HG03571 (cell line): ENCODE measurements at regions not wholly inside any gene's neighbourhood (a gene's known extent, or its start where the extent isn't known, plus 50 kb on each side); places are given as distances from the start of the nearest gene placed in this dataset.
"Not testable (repeated sequence)": the region's sequence is repeated elsewhere in the genome, so short reads cannot be mapped to it uniquely, and the experiment has no call there.

Source experiments
- ATAC-seq: cut with Tn5 transposase; IDR thresholded peaks from one replicate; pipeline ENCODE4 v1.9.1; 2021; ENCODE audit not compliant: unreplicated experiment

DNA sequence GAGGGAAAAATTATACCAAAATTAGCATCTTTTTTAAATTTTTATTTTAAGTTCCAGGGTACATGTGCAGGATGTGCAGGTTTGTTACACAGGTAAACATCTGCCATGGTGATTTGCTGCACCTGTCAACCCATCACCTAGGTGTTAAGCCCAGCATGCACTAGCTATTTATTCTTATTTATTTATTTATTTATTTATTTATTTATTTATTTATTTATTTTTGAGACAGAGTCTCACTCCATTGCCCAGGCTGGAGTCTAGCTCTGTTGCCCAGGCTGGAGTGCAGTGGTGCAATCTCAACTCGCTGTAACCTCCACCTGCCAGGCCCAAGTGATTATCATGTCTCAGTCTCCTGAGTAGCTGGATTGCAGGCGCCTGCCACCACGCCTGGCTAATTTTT, 137.7 kb upstream of the NEBL start:
- ATAC-seq: not testable (repeated sequence)

DNA sequence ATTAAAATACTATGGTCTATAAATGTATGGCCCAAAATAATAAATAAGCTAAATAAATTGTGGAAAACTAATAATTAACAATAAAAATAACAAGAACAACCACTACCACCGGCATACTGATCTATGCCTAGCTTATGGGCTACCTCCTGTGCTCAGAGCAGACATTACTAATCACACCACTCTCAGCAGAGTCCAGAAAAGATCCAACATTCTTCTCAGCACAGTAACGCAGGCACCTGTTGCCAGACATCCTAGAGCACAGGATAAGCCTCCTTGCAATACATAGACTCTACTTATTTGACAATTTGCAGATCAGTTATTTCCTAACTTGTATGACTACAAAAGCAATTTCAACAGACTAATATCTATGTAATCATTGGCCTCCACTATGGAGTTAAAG, 137.1 kb upstream of the NEBL start:
- ATAC-seq: no peak

DNA sequence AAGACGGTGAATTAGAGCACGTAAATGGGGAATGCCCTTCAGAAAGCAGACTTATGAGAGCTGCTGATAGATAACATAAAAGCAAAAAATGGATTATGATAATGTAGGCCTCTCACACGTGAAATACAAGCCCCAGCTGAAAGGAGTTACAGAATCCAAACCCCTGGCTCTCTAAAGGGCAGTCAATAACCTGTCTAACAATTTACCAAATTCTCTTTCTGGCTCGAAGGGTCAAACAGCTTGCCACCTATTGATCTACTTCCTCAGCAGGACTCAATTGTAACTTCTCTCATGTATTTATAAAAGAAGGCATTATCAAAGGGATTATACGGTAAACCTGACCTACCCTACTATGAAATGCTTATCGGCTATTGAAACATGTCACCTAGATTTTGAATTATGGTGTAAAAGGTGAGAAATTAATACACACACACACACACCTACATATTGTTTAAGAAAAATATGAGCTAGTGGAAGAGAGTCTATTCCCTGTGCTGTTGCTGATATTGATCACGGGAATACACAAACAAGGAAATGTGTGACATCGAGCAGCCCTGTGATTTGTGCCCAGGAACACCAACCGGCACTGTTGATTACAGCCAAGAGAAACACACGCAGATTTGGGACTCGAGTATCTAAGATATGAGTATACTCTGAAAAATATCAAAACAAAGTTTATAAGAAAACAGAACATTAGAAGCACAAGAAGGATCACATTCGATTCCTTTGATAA, 135.6 kb upstream of the NEBL start:
- ATAC-seq: no peak

DNA sequence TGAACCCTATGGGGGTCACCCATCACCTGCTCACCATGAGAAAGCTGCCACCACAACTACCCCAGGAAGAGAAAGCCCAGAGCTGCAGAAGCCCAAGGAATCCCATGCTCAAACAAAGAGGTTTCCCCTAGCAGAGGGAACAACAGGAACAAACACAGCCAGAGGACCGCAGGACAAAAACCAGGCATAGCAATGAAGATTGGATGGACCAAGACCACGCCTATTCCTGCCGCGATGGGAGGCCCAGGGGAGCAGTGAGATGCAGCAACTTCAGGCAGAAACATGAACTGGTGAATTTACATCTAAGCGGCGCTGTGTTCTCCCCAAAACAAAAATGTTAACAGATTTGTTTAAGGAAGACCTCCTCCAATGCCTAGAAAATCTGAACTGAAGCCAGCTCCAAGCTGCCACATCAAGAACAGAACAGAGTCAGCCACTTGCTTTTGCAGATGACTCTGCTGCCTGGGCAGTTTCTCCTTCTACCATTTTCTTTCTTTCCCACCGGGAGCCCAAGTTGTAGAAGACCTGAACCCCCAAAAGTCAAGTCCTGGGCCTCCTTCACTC, 134.2 kb upstream of the NEBL start:
- ATAC-seq: no peak

DNA sequence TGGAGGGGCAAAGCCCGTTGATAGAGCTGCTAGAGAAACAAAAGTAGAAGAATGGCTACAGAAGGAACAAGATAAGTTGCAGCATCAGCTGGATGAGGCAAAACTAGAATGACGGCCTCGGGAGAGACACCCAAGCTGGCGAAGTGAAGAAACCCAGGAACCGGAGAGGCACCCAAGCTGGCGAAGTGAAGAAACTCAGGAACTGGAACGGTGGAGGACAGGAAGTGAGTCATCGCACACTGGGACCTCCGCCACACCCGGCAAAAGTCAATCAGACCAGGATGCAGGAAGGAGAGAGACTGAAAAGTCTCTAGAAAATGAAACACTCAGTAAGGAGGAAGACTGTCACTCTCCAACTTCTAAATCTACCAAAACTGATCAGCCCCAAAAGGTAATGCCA, 133.0 kb upstream of the NEBL start:
- no peak for ATAC-seq

- ATAC-seq: no peak
These were observed 125.7 kb upstream of the NEBL start for GRCh38 chr10:21022821-21023220.

DNA sequence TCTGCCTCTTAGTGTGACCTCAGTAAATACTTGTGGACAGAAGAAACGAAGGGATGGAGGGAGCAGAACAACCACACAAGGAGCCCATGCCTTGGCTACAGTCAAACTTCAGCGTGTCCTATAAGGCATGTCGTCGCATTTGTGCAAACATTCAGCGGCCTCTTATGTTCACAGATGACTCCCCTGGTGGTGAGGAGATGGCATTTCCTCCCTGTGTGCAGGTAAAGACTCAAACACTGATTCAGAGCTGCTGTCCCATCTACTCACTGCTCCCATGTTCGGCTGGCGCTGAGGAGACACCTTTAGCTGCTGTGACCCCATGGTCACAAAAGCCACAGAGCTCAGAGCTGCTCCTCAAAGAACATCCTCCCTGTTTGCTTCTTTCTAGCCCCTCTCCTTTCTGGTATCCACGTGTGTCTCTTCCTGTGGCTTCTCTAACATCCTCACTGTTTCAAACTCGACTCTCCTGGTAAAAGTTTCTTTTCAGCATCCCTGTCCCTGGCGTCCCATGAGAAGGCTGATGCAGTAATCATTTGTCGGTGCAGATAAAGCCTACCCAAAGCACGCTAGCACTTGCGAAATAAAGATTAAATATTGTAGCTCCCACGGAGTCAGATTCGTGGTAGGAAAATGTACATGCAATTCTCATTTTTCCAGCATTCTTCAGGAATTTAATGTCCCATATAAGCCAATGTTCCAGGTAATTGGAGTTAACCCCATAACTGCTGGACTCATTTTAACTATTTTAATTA, 124.9 kb upstream of the NEBL start:
- ATAC-seq: no peak

- no peak for ATAC-seq
These were observed 124.1 kb upstream of the NEBL start for GRCh38 chr10:21021231-21021630.

GRCh38 chr10:21020545-21020944, 123.4 kb upstream of the NEBL start:
- ATAC-seq: peak; percentile 84

- ATAC-seq: no peak
These were observed 122.3 kb upstream of the NEBL start for GRCh38 chr10:21019436-21019835.

- no peak for ATAC-seq
These were observed 118.7 kb upstream of the NEBL start for GRCh38 chr10:21015851-21016250.

GRCh38 chr10:21014141-21014540, 117.0 kb upstream of the NEBL start:
- no peak for ATAC-seq

DNA sequence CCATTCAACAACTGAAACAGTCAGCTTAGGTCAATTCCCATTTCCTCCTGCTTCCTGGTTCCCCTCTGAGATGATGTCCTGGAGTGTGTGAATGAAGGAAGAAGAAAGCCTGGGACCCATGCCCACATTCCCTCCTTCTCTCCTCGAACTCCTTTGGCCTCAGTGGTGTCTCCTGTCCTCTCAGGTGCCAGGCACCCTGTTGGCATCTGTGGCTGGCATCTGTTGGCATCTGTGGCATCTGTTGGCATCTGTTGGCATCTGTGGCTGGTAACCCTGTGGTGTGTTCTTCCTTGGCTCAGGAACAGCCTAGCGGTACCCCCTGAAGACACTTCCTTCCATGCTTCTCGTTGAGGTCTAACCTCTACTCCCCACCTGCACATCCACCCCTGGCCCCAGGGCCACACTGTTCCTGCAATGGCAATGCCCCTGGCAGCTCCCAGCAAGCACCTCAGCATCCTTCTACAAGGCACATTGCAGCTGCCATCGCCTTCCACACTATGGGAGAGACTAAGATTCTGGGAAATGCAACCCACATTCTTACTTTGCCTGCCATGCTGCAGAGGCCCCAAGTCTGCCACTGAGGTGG, 114.4 kb upstream of the NEBL start:
- no peak for ATAC-seq

DNA sequence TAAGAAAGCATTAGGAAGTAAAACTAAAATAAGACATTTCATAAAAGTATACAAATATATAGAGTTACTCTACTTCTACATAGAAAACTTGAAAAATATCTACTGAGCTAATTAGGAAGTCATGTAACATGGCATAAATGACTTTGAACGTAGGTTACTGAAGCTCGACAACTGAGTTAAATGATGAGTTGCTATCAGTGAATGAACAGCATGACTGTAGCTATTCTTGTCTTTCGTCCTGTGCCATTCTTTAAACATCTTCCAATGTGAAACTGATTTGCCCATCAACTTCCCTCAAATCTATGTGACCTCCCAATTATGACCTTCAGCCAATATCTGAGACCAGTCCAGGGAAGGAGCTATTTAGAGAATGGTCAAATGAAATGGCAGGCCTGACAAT, 113.5 kb upstream of the NEBL start:
- no peak for ATAC-seq

DNA sequence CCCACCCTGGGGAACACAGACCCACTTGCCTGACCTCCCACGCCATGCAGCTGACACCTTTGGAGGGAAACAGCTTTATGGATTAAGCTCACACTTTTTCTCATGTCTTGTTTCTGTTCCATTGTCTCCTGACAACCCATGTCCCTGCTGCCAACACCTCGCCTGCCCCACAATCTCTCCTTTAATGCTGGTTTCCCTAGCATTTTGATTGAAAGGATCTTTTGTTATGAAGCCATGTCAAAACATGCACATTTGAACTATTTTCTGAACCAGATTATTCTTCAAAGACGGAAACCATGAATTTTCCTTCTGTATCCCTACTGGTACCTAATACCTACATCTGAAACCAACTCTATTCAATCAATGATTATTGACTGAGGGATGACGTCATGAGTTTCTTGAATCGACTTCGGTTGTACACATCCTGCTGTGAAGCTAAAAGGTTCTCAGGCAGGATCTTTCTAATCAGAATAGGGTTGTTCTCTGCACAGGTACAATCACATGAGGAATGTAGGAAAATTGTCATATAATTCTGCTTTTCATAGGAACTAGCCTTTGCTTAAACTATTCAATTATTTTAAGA, 106.2 kb upstream of the NEBL start:
- no peak for ATAC-seq

- no peak for ATAC-seq
These were observed 105.2 kb upstream of the NEBL start for GRCh38 chr10:21002091-21002878.

DNA sequence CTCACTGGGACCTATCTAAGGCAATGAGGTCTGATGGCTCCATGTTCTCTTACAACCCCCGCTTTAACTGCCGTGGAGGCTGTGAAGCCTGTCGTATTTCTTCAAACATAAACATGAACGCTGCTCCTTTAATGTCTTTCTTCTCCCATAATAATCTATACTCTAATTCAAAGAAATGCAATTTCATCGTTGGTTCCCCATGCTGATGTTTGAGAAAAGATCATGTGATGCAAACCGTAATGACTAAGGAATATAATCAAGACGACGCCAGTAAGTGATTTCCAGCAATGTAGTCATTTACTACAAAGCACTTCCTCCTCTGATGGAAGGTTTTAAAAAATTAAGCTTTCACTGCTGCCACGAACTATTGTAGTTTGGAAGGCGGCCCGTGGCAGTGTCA, 102.6 kb upstream of the NEBL start:
- no peak for ATAC-seq

DNA sequence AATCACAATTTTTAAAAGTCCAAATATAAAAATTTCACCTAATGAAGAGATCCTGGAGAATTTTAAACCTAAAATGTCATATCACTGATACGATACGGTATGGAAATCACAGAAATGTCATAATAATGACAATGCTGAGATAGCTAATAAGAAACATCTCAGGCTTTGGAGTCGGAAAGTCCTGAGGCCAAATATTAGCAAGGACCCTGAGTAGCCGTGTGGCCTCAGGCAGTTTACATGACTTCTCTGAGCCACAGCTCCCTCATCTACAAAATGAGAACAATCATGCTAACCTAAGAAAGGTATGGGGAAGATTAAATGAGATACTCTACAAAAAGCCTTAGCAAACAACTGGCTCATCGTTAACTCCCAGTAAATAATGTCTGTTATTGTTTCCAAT, 100.9 kb upstream of the NEBL start:
- ATAC-seq: no peak

DNA sequence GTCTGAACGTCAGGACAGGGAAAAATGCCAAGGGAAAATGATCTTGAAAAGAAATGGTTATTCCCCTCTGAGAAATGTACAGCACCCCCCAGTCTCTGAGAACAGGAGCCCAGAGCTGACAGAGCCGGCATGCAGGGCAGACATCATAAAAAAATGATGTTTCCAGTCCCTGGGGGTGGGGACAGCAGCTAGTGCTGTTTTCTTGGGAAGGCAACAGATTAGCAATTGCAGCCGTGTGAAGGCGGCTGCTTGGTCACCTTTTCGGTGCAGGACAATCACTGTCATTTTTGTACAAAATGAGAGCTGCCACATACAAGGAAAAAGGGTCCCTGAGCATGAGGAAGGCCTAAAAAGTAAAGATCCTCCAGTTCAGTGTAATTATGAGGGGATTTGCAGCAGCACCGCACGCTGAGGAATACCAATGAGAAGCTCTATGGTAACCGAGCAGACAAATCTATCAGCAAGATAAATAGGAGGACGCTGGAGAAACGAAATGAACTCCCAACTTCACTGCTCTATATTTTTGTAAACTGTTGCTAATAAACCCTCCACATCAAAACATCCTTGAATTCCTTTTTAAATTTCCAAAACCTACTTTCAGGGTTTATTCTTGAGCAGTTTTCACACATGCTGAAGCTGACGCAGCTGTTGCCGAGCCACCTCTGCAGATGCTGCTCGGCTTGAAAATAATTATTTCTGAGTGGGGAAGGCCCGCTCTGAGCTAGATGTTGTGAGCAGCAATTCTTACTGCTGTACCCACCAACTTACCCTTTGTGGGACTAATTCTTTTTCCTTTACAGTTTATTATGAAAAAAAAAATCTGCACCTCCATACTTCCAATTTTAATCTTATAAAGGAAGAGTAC, 98.2 kb upstream of the NEBL start:
- no peak for ATAC-seq
